ENCODE measurements at regions not wholly inside any gene's neighbourhood (a gene's known extent, or its start where the extent isn't known, plus 50 kb on each side); places are given as distances from the start of the nearest gene placed in this dataset.
"Not testable (repeated sequence)": the region's sequence is repeated elsewhere in the genome, so short reads cannot be mapped to it uniquely, and the experiment has no call there.

GRCh38 chr6:166253778-166254204, 54.4 kb downstream of the PRR18 start:
- DNase-seq, result peak in 1 of 2 donors; percentile 40

- DNase-seq, result peak in 1 of 2 donors; percentile 40
Observed at GRCh38 chr6:166253281-166253681, 54.9 kb downstream of the PRR18 start.

- no peak for DNase-seq
Observed at GRCh38 chr6:166252601-166253000, 55.6 kb downstream of the PRR18 start.

- DNase-seq, result no peak
Observed at GRCh38 chr6:166251655-166252054, 56.5 kb downstream of the PRR18 start.

- no peak for DNase-seq
Observed at GRCh38 chr6:166251211-166251610, 57.0 kb downstream of the PRR18 start.

- not testable (repeated sequence) for DNase-seq
Observed at GRCh38 chr6:166249061-166249785, 59.0 kb downstream of the PRR18 start.

GRCh38 chr6:166245148-166245547, 63.0 kb downstream of the PRR18 start:
- DNase-seq, result no peak

- DNase-seq, result peak in 1 of 2 donors; percentile 16
Observed at GRCh38 chr6:166244353-166245045, 63.7 kb downstream of the PRR18 start.

- DNase-seq, result no peak
Observed at GRCh38 chr6:166242888-166243287, 65.3 kb downstream of the PRR18 start.

GRCh38 chr6:166241974-166242373, 66.2 kb downstream of the PRR18 start:
- DNase-seq, result no peak

GRCh38 chr6:166240889-166241288, 67.3 kb downstream of the PRR18 start:
- no peak for DNase-seq

- no peak for DNase-seq
Observed at GRCh38 chr6:166237617-166238016, 70.0 kb upstream of the TBXT start.

GRCh38 chr6:166236596-166236995, 68.9 kb upstream of the TBXT start:
- no peak for DNase-seq

GRCh38 chr6:166235666-166236292, 68.1 kb upstream of the TBXT start:
- DNase-seq, result no peak

- not testable (repeated sequence) for DNase-seq
Observed at GRCh38 chr6:166231181-166231580, 63.5 kb upstream of the TBXT start.

GRCh38 chr6:166228839-166229528, 61.3 kb upstream of the TBXT start:
- no peak for DNase-seq

- DNase-seq, result no peak
Observed at GRCh38 chr6:166228425-166228824, 60.8 kb upstream of the TBXT start.

- DNase-seq, result no peak
Observed at GRCh38 chr6:166223079-166223478, 55.4 kb upstream of the TBXT start.

GRCh38 chr6:166222631-166223030, 55.0 kb upstream of the TBXT start:
- DNase-seq, result no peak

GRCh38 chr6:166221636-166222035, 54.0 kb upstream of the TBXT start:
- DNase-seq, result no peak

GRCh38 chr6:166221040-166221439, 53.4 kb upstream of the TBXT start:
- peak in 1 of 2 donors; percentile 38 for DNase-seq

Measured in activated CD4-positive, alpha-beta T cell treated with anti-CD3 and anti-CD28 coated beads for 4 hours (primary cell).